ENCODE measurements at regions not wholly inside any gene's neighbourhood (a gene's known extent, or its start where the extent isn't known, plus 50 kb on each side); places are given as distances from the start of the nearest gene placed in this dataset.

DNA sequence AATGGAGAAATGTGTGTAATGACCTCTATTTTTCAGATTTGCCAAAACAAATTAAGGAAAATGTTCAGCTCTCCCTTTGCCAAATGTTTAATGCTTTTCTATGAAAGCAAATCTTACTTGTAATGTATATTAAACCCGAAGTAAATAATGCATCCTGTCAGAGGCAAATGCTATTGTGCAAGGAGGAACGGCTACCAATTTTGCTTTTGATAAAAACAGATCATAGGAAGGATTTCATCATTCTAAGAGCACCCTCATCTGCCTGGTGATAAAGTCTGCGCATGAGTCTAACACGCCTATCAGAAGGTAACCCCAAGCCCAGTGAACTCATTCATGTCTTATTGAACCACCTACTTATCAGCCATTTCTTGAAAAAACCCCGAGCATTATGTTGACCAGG lies 412.4 kb upstream of the MKI67 start:
- no peak for DNase-seq

DNA sequence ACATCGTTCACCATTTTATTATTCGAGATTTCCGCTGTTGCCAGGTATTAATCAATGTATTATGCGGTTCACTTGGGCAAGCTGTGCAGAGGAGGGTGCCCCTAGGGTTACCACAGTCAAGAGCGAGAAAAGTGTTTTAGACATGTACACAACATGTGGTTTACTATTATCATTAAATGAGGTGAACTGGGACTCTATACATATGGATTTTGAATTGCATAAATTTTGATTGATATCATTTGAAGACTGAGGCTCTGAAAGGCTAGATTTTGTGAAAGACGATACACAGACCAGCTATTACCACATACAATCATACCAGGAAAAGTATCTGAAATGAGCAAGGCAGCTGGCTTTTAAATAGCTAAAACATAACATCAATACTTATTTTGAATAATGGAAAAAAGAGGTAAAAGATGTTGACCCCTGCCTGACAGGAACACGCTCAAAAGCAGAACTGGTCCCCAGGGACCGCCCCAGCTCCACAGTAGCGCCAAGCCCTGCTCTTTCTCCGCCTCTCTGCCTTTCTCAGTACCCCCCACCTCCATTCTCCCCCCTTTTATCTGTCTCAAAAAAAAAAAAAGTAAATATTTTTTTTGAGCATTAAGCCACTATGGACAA lies 413.4 kb upstream of the MKI67 start:
- DNase-seq = no peak

DNA sequence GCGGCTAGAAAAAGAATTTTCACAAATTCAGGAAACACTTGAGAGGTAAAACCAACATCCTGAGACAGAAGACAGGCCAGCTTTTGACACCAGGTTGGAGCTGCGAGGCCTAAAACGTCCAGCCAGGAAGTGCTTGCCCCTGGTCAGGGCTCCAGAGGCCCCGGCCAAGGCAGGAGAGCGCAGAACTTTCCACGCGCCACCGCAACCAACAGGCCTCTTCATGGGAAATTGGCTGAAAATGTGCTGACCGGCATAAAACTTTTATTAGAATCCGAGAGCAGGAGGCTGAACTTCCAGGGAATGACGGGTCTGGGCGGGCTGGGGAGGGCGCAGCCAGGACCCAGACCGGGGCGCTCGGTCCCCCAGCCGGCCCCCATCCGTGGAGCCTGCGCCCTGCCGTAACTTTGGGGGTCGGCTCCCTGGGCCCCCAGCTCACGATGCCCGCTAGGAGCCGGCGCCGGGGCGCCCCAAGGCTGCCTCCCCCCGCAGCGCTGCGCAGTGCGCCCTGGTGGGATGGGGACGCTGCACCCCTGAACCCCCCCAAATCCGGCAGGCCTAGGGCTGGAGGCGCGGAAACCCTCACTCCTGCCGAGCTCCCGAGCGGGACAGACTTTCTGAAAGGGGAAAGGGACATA lies 414.0 kb upstream of the MKI67 start:
- no peak for DNase-seq

DNA sequence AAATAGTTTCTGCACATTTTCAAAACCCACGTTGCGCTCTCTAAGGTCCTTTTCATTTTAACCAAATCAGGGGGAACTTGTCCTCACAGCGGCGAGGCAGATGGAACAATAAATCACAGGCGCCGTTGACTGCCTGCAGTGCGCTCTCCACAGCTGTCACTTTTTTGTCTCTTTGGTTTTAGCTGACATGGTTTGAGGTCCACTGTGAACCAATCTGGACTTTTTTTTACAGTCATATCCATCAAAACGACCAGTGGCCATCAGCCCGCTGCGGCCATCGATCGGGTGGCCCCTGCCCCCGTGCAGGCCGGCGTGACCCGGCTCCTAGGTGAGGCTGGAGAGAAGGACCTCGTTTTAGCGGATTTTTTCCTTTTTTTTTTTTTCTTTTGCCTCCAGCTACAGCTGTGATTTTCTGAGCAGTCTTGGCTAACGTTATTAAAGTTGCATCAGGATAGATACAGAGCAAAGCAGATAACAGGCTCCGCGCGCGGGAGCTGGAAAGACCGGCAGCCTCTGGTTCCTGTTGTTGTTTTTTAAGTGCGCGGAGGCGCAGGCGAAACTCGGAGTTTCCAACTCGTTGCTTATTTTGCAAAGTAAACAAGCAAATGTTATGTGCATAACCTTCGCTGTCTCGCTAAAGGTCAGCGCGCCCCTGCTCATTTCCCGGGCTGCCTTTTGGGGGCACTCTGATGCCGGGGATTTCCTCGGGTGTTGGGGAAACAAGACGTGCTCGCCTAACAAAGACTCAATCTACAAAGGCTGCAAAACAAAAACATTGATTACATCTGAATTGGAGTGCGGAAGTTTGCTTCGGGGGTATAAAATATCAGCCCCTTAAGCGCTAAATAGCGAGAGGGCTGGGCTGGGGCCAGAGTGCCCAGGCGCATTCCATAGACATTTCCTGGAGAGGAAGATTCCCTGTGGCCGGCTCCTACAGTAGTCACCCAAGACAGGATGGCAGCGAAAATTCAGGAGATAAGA lies 414.8 kb upstream of the MKI67 start:
- peak; percentile 70 for DNase-seq

DNA sequence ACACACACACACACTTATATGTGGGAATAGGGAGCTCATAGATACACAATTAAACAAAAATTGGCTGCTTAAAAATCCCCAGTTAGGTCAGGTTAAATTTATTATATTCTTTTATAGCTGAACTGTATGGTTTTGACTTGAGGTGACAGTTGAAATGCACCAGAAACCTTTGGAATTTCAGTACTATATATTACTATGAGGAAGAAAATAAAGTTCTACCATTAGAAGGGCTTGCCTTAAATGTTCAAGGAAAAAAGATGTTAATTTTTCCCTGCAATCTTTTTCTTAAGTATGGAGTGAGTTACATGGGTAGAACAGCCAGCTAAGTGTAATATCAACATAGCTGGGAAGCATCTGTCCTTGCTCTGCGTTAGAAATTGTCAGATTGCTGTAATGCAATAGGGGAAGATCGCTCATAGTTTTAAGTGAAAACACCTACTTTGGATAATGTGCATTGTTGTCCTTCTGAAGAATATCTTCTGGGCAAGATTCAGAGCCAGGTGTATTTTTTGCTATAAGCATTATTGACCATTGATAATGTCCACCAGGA lies 415.8 kb upstream of the MKI67 start:
- DNase-seq = no peak

DNA sequence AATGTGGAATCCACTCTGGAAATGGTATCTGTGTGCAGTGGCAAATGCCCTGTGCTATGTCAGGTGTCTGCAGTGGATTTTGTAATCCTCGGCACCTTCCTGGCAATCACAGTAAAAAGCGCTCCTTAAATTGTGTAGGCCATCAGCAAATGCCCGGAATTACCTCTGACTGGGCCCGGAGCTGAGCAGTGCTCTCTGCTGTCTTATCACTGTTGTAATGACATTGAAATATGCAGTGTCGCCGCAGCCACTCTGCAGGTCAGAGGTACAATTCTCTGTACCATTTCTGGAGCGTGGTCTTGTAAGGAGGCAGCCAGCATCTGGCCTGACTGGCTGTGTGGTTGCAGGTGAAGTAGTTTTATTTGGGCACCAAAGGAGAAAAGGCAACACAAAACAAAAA lies 416.4 kb upstream of the MKI67 start:
- DNase-seq = no peak

DNA sequence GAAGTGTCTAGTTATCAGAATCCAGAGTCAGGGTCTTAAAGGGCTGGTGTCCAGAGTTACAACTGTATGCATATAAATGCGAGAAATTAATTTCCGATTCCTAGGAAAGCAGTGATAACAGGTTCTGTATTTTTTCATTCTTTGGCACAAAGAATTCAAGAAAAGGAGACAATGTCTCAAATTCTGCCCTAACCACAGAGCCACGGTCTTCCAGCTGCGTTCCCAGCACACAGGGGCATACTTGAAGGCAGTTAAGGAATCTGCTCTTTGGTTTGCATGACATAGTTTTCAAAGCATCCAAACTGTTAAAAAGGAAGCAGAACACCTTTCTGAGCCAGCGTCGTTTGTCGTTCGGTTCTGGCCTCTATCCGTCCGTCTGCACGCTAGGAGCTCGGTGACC lies 416.9 kb upstream of the MKI67 start:
- no peak for DNase-seq

DNA sequence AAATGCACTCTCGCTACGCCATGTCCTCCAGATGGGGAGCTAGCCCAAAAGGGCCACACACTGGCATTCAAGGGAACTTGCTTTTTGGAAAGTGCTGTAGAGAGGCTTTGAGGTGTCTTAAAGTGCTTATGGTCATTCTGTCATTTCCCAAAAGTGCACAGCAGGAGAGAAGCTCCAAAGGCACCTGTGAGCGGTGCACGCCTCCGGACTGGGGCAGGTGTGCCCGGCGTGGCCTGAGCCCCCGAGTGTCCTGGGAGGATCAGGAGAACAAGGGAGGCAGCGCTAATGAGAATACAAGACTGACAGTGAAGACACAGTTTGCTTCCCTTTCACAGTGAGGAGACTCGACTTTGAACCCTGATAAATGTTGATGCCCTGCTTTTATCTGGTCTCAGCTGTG lies 419.0 kb upstream of the MKI67 start:
- DNase-seq = no peak

DNA sequence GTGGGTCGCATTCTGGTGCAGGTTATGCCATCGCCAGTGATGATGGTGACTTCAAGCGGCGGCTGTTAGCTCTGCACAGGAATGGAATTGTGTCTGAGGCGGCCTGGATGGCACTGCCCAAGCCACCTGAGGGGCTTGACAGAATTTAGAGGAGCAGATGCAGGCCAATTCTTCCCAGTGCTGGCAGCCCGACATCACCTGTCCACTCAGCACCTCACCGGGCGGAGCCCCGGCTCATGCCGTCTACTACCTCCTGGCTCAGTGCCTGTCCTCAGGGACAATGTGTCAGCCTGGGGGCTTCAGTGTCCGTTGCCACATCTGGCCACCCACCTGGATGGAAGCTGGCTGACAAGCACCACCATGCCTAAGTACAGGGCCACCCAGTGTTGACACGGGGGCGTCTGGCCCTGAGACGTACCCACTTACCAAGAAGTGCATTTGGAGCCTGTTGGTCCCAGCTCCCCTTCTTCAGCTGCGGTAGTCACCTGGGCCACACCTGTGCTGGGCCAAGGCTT lies 420.5 kb upstream of the MKI67 start:
- no peak for DNase-seq

DNA sequence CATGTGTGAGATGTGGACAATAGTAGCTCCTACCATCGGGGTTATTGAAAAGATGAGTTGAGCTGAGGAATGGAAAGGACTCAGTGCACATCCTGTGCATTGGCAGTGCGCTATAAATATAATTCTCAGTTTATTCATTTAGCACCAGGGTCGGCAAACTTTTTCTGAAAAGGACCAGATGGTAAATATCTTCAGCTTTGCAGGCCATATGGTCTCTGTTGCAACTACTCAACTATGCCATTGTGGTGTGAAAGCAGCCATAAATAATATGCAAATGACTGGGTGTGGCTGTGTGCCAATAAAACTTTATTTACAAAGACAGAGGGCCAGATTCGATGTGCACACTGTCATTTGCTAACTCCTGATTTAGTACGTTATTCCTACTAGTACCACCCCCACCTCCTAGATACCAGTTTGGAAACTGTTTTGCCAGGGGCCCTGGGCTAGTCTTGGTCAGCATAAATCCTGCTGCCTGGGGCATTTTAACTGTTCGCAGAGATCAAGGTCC lies 422.9 kb upstream of the MKI67 start:
- no peak for DNase-seq

DNA sequence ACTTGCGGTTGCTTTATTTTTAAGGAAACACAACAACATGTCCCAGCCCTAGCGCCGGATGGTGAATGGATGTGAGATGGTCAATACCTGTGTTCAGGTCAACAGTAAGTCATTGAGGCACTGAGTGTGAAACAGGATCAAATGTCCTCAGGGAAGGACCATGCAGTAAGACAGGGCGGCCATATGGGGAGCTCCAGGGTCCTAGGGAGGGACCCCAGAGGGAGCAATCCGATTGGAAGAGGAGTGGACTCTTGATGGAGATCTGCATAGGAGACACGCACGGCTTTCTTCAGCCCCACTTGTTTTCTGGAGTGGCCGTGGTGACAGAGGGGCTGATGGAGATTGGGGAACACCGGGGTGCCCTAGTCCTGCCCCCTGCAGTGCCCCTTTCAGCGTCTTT lies 423.8 kb upstream of the MKI67 start:
- DNase-seq = no peak

DNA sequence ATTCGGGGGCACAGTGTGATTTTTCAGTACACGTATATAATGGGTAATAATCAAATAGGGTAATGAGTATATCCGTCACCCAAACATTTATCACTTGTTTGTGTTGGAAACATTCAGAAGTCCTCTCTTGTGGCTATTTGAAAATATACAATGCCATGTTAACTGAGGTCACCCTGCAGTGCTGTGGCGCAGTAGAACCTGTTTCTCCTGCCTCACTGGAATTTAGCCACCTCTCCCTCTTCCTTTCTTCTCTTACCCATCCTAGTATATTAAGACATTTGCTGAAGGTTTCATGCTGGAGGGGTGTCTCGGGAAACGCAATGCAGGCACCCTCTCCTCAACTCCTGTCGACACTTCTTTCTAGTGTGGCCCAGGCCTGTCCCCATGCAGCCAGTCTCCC lies 425.3 kb upstream of the MKI67 start:
- no peak for DNase-seq

DNA sequence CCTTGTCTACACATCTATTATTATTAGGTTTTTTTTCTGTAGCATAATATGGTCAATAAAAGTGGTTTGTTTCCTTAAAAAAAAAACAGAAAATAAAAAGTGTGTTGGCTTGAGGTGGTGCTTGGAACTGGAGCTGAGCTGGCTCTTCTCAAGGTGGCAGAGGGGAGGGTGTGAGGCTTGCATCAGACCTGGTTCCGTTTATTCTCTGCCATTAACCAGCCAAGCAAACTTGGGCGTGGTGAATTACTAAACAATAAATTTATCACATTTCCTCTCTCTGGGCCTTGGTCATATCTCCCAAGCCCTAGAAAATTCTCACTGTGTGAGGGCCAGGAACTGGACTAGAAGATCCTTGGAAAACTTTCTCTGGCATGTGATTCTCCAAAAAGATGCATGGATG lies 427.5 kb upstream of the MKI67 start:
- no peak for DNase-seq

DNA sequence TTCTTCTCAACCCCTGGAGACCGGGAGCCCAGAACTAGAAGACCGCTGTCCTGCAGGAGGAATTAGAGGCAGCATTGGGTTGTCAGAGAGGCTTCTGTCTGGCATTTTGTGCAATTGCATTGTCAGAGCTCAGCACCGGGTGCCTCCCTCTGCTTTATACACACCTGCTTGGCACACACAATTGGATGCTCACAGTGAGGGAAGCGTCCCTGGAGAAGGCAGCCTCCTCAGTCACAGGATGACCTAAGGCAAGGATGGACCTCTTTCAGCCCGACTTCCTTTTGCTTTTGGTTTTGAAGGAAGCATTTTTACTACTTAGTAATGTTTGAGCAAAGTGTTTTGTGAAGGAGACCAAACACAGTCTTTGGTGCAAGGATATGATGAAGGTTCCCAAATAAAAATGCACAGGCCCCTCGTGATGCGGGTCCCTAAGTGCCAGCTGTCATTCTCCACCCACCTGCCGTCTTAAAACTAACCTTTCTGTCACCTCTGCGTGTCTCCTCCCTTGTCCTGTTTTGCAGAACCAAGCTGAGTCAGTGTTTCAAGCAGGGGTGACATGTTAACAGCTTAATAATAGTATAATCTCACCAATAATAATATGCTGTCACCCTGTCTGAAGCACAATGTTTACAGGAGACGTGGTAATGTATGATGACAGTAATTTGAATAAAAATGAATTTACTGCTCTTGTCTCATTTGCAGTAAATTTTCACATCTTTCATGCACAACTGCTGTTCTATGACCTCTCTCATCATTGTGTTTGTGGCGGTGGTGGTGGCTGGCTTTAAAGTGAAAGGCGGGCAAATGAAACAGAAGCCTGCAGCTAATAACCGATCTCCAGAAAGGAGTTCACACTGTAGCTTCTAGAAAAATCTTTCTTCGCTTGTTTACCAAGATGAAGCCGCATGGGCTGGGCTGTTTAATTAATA lies 430.2 kb upstream of the MKI67 start:
- peak; percentile 62 for DNase-seq

DNA sequence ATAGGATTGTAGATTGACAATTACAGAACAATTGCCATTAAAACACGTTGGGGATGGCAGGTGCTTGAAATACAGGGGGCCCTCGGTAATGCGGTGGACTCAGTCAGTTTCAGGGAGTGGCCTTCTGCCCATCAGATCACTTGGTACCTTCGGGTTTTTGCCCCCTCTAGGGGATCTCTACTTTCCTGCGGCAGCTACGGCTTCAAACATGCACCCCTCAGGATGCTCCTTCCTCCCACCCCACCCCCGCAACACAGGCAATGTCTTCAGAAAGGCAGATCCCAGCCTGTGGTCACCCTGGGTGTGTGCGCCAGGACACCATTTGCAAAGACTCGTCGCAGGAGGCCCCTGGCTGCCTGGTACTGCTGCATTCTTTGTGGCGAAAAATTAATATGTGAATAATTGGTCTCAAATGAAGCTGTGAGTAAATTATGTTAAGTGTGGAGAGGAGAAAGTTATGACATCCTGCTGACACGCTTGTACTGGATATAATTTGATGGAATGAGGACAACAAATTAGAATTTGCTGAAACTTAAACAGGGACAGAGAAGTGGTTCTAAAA lies 431.0 kb upstream of the MKI67 start:
- DNase-seq = peak; percentile 43

DNA sequence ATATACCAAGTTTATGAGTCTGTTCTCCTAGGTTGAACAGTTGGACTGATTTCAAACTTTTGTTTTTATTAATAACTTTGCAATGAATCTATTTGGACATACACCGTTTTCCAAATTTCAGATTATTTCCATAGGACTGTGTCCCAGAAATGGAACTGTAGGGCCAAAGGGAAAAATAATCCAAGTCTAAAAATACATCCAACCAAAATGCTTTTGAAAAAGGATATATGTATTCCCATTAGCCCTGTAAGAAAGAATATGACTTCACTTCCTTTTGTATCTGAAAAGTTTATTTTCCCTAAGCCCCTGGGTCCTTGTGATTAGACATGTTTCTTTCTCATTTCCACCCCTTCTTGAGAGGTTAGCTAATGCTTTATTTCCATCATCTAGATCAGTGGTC lies 434.2 kb upstream of the MKI67 start:
- DNase-seq = no peak

DNA sequence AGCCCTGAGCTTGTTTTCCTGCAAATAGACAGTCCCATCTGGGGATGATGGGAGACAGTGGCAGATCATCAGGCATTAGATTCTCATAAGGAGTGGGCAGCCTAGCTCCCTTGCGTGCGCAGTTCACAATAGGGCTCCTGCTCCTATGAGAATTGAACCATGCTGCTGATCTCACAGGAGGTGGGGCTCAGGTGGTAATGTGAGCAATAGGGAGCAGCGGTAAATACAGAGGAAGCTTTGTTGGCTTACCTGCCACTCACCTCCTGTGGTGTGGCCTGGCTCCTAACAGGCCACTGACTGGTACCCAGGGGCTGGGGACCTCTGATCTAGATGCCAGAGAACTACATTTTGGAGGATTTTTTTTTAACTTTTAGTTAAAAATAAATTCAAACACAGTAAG lies 434.8 kb upstream of the MKI67 start:
- no peak for DNase-seq

DNA sequence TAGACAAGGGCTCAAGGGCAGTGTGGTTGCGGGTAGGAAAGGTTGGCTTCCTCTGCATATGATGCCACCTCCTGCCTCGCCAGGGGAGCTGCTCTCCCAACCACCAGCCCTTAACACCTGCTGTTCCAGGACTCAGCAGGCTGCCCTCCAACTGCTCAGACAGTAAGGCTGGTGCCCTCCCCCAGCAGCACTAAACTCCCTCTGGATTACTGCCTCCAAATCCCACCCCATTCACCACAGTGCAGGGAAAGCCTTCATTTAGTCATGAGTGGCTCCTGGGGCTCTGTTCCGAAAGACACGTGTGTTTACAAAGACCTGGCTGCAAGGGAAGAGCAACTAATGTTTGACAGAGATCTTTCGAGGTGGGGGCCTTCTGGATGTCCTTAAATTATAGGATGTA lies 437.2 kb upstream of the MKI67 start:
- DNase-seq = no peak

DNA sequence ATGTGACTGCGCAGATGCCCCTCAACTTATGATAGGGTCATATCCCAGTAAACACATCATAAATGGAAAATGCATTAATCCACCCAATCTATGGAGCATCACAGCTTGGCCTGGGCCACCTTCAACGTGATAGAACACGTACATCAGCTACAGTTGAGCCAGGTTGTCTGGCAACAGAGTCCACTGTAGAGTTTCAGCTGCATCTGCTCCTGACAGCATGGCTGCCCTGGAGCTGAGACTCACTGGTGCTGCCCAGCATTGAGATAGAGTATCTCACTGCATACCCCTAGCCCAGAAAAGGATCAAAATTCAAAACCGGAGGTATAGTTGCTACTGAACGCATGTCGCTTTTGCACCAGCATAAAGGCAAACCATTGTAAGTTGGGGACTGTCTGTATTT lies 437.7 kb upstream of the MKI67 start:
- no peak for DNase-seq

DNA sequence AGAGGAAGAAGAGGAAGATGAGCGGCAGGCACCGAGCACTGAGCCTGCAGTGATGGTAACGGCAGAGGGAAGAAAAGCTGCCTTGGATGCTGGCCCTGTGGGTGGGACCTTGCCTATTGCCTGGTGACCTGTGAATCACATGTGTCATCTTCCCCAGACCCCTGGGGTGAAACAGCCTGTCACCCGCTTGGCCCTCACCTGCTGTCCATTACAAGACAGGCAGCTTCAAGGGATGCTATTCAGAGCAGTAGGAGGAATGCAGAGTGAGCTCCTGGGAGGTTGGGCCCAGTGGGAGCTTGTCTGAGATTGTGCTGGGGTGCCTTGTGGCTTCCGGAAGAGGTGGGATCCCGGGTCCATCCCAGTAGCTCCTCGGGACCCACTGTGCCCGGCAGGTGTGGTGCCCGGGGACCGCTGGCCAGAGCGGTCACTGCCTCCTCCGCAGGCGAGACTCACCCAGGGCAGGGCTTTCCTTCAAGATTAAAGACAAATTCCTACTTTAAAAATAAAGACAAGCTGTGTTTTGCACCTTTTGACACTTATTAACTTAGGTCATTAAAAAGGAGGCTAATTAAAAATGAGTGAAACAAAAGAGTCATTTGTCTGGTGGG lies 440.2 kb upstream of the MKI67 start:
- DNase-seq = no peak

DNA sequence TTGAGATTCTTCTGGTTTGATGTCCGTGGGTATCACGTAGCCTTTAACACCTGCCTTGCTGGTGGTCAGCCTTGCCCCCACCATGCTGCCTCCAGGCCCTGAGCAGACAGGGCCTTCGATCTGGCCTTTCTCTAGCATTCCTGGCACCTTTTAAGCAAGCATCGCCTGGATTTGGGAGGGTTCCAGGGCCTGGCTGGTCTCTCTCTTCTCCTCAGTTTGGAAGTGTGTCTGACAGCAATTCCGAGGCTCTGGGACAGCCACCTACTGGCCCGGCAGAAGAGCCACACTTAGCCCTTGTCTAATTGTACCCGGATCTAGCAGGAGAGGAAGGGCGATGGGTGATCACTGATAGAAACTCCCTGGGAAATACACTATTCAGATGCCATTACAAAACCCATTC lies 441.3 kb upstream of the MKI67 start:
- DNase-seq = no peak
